HG03175 (cell line): ENCODE measurements at regions not wholly inside any gene's neighbourhood (a gene's known extent, or its start where the extent isn't known, plus 50 kb on each side); places are given as distances from the start of the nearest gene placed in this dataset.

Experiments used
- ATAC-seq: cut with Tn5 transposase; IDR thresholded peaks from one replicate; pipeline ENCODE4 v1.9.1; 2021; ENCODE audit warnings: mild to moderate bottlenecking, moderate library complexity; ENCODE audit not compliant: unreplicated experiment

GRCh38 chr4:81621490-81621889 lies 149.8 kb upstream of the RASGEF1B start:
- ATAC-seq = no peak

DNA sequence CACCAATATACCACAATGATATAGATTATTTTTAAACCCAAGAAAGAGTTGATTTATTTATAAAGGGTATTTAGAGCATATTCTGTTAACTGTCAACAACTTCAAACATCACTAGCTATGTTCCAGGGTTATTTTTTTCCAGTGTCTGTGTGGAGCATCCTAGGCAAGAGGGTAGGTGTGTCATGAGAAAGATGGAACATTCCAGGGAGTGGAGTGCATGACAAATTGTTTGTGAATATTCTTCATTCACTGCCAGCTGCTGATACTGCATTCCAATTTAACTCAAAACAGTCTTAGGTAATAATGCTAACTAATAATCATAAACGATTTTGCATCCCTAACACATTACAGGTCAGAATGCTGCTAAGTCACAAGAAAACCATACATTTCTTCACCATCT lies 148.7 kb upstream of the RASGEF1B start:
- no peak for ATAC-seq

GRCh38 chr4:81617545-81617944 lies 145.8 kb upstream of the RASGEF1B start:
- ATAC-seq = no peak

- ATAC-seq = no peak
Observed at GRCh38 chr4:81611221-81611620, 139.5 kb upstream of the RASGEF1B start.

DNA sequence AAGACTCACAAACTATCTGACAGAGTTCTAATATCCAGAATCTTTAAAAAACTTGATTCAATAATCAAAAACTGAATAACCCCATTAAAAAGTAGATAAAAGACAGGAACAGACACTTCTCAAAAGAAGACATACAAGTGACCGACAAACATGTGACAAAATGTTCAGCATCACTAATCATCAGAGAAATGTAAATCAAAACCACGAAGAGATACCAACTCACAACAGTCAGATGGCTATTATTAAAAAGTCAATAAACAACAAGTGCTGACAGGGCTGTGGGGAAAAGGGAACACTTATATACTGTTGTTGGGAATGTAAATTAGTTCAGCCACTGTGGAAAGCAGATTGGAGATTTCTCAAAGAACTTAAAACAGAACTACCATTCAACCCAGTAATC lies 138.1 kb upstream of the RASGEF1B start:
- ATAC-seq = no peak

- no peak for ATAC-seq
Observed at GRCh38 chr4:81607950-81608349, 136.2 kb upstream of the RASGEF1B start.

DNA sequence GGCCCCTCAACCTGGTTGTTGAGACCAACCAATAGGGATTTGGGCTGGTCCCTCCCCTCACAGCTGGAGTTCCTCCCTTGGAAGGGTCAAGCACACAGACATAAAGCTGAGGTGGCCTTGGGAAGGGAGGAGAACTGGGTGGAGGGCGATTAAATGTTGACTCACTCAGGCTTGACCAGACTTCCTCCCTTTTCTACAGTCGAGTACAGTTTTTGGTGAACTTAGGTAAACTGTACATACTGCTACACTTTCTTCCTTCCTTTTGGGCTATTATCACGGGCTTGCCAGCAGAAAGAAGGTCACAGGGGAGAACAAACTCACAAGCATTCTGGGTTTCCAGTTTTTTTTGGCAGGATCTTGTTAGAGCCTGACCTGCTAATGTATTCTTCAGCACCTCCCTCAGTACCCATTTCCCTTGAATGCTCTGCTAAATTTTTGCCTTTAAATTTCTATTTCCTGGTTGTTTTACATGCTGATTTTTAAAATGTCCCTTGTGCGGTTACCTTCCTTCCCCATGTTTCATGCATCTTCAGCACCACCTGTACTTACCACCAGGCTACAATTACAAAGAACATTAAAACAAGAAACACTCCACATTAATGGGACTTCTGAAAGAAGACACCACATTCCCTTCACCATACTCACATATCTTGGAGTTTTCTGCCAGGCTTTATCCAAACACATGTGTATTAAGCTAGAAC lies 135.2 kb upstream of the RASGEF1B start:
- ATAC-seq = no peak

DNA sequence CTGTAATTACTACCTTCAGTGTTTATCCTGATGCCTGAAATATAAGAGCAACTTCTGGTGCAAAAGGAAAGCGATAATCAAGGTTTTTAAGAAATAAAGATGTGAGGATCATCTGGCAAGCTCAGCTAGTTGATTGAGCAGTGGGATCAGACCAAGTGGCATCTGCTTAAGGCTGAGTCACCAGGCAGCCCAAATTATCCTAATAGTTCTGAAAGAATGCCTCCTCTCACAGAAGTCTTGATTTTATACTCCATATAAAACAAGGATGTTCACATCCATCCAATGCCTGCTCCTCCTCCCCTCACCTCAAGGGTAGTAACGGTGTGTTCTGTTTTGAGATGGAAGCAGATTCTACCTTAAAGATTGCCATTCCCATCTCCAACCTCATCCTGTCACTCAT lies 134.5 kb upstream of the RASGEF1B start:
- no peak for ATAC-seq

DNA sequence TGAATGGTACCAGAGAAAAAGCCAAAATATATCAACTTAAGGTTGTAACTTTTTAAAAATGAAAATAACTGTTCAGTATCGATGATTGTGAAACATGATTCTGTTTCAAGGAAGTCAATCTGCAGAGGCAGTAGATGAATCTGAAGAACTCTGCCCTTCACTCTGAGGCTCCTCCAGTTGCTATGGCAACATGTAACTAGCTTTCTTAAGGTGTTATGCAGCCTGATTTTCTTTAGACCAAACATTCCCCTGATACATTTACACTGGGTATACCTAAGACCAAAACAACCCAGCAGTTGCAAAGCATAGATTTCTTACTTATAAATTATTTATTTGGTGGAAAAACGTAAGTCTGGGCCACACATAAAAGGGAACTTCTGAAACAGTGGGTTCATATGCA lies 133.6 kb upstream of the RASGEF1B start:
- no peak for ATAC-seq

GRCh38 chr4:81604683-81605218 lies 133.0 kb upstream of the RASGEF1B start:
- ATAC-seq = no peak

DNA sequence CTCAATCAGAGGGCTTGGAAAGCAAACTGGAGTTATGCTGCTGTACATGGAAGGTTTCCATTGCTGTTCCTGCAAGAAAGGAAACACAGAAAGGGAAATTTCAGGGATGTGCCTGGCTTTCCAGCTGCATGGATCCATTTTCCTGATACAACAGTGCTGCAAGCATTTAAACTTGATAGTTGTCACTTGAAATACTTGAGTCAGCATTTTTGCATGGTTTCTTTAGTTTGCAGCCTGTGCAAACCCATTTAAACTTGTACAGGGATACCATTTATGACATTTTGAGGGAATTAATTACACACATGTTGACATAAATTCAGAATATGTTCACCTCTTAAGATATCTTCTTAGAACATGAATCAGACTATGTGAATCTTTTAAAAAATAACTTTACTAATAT lies 131.1 kb upstream of the RASGEF1B start:
- ATAC-seq = no peak

DNA sequence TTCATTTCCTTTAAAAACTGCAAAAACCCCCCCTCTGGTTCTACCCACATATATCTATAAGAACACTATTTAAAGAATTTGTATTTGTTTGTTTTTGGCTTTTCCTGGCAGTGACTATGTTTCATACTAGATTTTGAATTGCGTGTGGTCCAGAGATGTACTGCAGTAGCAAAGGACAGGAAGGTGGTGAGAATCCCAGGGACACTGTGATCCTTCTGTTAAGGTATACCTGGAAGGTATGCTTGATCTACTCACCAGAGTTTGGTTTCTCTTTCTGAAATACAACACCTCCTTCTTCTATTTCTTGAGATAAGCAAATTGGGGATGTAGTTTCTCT lies 129.6 kb upstream of the RASGEF1B start:
- ATAC-seq = no peak

GRCh38 chr4:81600520-81601357 lies 129.0 kb upstream of the RASGEF1B start:
- no peak for ATAC-seq

- ATAC-seq = no peak
Observed at GRCh38 chr4:81599742-81600380, 128.2 kb upstream of the RASGEF1B start.

- no peak for ATAC-seq
Observed at GRCh38 chr4:81595798-81596610, 124.3 kb upstream of the RASGEF1B start.

DNA sequence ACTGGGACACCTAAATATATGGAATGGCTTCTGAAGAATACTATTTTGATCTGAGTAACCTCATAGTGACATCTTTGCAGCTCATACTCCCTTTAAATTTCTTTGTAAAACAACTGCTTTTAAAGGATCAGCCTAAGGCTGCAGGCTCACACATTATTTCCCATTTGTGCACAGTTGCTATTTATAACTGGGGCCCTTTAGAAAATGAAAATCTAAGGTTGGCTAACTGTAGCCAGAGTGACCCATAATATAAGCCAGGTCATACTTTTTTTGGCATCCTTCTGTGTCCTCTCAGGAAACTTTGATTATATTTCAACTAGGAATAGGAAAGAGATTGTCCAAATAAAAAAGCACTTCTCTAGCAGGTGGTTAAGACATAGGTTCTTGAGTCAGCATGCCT lies 123.6 kb upstream of the RASGEF1B start:
- no peak for ATAC-seq

GRCh38 chr4:81594490-81595159 lies 122.9 kb upstream of the RASGEF1B start:
- no peak for ATAC-seq

- ATAC-seq = no peak
Observed at GRCh38 chr4:81592701-81593100, 121.0 kb upstream of the RASGEF1B start.

- ATAC-seq = no peak
Observed at GRCh38 chr4:81590596-81590995, 118.9 kb upstream of the RASGEF1B start.

- no peak for ATAC-seq
Observed at GRCh38 chr4:81589262-81589661, 117.6 kb upstream of the RASGEF1B start.
